Glutamatergic neuron (in vitro differentiated cells): ENCODE measurements at regions not wholly inside any gene's neighbourhood (a gene's known extent, or its start where the extent isn't known, plus 50 kb on each side); places are given as distances from the start of the nearest gene placed in this dataset.

Source experiments
- DNase-seq: peaks from one replicate; pipeline ENCODE4 v3.0.0; 2022
- H3K27ac Mint-ChIP-seq: one replicate; pipeline ENCODE4 v1.8.0; 2020; ENCODE audit warnings: mild to moderate bottlenecking, mixed read lengths, inconsistent platforms; ENCODE audit not compliant: unreplicated experiment
- H3K27me3 Mint-ChIP-seq: one replicate; pipeline ENCODE4 v1.8.0; 2020; ENCODE audit warnings: mild to moderate bottlenecking, moderate library complexity, mixed read lengths, inconsistent platforms; ENCODE audit not compliant: unreplicated experiment
- H3K36me3 Mint-ChIP-seq: one replicate; pipeline ENCODE4 v1.8.0; 2020; ENCODE audit warnings: mild to moderate bottlenecking, mixed read lengths, inconsistent platforms; ENCODE audit not compliant: unreplicated experiment
- H3K4me1 Mint-ChIP-seq: one replicate; pipeline ENCODE4 v1.8.0; 2020; ENCODE audit warnings: mild to moderate bottlenecking, low read depth, mixed read lengths, inconsistent platforms; ENCODE audit not compliant: unreplicated experiment
- H3K4me3 Mint-ChIP-seq: one replicate; pipeline ENCODE4 v1.8.0; 2020; ENCODE audit warnings: mild to moderate bottlenecking, mixed read lengths, inconsistent platforms; ENCODE audit not compliant: unreplicated experiment
- H3K9me3 Mint-ChIP-seq: one replicate; pipeline ENCODE4 v1.8.0; 2020; ENCODE audit warnings: mild to moderate bottlenecking, moderate library complexity, mixed read lengths, inconsistent platforms; ENCODE audit not compliant: unreplicated experiment
- TF ChIP-seq, protein P1 (sequence below): fragments of 200-600 bp; sonication (generic); IDR thresholded peaks from one replicate; pipeline ENCODE4 v1.5.0; 2021; ENCODE audit not compliant: partially characterized antibody, unreplicated experiment

DNA sequence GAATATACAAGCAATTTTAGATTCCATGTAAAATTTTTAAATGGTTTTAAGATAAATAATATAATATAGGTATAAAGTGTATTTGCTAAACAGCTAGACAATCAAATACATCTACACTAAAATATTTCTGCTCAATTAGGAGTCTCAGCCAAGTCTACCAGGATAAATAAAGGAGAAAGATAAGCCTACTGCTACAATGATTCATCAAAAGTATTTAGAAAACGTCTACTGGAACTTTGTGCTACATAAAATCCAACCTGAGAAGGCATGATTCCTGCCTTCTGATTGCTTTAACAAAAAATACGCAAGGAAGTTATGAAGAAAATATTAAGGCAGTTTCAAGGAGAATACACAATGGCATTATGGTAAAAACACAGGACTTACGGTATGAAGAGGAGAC lies 570.6 kb downstream of the EFNA5 start:
- H3K4me1 Mint-ChIP-seq: peaks cover 22% of the 10 kb centered on the region
- peaks cover 4% of the 10 kb centered on the region for H3K36me3 Mint-ChIP-seq
- H3K4me3 Mint-ChIP-seq: no peak overlapping the region
- H3K9me3 Mint-ChIP-seq: no peaks in the 10 kb centered on the region
- TF ChIP-seq, protein P1, sequence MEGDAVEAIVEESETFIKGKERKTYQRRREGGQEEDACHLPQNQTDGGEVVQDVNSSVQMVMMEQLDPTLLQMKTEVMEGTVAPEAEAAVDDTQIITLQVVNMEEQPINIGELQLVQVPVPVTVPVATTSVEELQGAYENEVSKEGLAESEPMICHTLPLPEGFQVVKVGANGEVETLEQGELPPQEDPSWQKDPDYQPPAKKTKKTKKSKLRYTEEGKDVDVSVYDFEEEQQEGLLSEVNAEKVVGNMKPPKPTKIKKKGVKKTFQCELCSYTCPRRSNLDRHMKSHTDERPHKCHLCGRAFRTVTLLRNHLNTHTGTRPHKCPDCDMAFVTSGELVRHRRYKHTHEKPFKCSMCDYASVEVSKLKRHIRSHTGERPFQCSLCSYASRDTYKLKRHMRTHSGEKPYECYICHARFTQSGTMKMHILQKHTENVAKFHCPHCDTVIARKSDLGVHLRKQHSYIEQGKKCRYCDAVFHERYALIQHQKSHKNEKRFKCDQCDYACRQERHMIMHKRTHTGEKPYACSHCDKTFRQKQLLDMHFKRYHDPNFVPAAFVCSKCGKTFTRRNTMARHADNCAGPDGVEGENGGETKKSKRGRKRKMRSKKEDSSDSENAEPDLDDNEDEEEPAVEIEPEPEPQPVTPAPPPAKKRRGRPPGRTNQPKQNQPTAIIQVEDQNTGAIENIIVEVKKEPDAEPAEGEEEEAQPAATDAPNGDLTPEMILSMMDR: no peak
- no peak overlapping the region for H3K27ac Mint-ChIP-seq
- H3K27me3 Mint-ChIP-seq: no peaks in the 10 kb centered on the region
- DNase-seq: no peak

DNA sequence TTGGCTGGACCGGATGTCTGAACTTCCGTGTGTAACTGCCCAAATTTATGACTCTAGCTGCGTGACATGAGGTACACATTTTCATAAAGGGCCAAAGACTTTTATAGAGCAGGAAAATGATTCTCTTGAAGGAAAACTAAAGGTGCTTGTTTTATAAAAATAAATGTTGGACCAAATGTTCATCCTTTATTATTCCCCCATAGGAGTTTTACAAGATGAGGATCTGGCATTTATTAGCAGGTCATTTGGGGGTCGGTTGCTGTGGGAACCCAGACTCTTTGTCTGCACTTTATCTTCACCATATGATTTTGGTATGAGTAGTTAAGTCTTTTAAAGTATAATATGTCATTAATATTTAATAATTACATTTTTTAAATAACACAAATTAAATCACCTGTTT lies 571.2 kb downstream of the EFNA5 start:
- TF ChIP-seq, protein P1: no peak
- no peak overlapping the region for H3K27ac Mint-ChIP-seq

DNA sequence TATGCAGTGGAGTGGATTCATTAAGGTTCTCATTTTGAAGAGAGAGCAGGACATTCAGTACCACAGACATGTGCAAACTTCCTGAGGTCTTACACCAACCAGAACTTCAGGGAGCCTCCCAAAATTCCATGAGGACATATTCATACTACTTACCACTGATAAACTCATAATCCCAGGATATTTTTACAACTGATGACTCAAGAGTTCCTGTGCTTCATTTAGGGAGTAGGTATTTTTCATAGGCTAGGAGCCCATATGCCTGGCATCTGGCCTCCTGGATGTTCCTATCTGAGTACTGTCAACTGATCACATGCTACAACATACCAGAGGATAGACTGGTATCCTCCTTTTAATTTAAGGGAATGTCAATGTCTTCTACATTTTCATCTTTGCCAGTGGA lies 578.0 kb downstream of the EFNA5 start:
- peaks cover 24% of the 10 kb centered on the region for H3K4me1 Mint-ChIP-seq
- no peak overlapping the region for H3K4me3 Mint-ChIP-seq
- no peak overlapping the region for H3K27ac Mint-ChIP-seq
- TF ChIP-seq, protein P1: no peak
- peaks cover 8% of the 10 kb centered on the region for H3K36me3 Mint-ChIP-seq
- peaks cover 2% of the 10 kb centered on the region for H3K9me3 Mint-ChIP-seq
- DNase-seq: no peak
- no peaks in the 10 kb centered on the region for H3K27me3 Mint-ChIP-seq

More for the DNA sequence above, 571.2 kb downstream of the EFNA5 start:
- H3K9me3 Mint-ChIP-seq: no peaks in the 10 kb centered on the region
- H3K4me3 Mint-ChIP-seq: no peak overlapping the region
- no peaks in the 10 kb centered on the region for H3K27me3 Mint-ChIP-seq
- no peak for DNase-seq
- H3K36me3 Mint-ChIP-seq: peaks cover 10% of the 10 kb centered on the region
- peaks cover 20% of the 10 kb centered on the region for H3K4me1 Mint-ChIP-seq

DNA sequence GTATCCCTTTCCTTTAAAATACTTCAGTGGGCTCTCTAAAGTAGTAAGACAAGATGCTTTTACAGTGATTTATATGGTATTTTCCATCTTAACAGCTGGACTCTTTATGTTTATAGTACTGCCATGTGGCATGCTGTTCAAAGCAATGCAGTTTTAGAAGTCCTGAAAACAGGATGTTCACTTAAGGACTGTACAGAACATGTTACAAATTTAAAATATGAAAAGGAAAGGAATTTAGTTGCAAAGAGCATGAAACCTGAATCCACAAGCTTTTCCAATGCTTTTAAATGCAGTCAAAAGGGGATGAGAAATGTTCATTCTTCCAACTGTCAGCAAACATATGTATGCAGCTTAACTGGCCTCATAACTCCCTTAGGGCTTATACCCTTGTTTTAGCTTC lies 580.2 kb downstream of the EFNA5 start:
- Mint-ChIP-seq H3K27ac (peak overlapping the region; percentile 97), H3K4me1 (peaks cover 37% of the 10 kb centered on the region), H3K9me3 (peaks cover 2% of the 10 kb centered on the region), H3K27me3 (no peaks in the 10 kb centered on the region), H3K4me3 (no peak overlapping the region), H3K36me3 (peaks cover 8% of the 10 kb centered on the region)
- no peak for DNase-seq
- TF ChIP-seq, protein P1: no peak

DNA sequence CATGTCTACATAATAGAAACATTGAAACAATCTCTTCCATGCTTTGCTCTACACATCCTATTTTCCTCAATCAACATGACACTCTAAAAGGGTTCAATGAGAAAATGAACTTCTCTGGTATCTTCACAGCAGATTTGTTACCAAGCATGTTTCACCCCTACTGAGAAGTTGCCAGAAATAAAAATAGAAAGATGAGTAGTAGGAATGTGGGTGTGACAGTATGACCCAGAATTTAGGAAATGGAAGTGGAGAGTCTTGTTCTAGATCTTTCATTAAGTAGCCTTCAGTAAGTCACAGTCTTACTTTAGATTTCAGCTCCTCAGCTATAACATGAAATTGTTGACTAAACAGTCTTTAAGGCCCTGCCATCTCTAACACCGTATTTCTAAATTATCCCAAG lies 581.8 kb downstream of the EFNA5 start:
- no peak overlapping the region for H3K4me3 Mint-ChIP-seq
- DNase-seq: no peak
- no peaks in the 10 kb centered on the region for H3K27me3 Mint-ChIP-seq
- TF ChIP-seq, protein P1: no peak
- no peak overlapping the region for H3K27ac Mint-ChIP-seq
- peaks cover 37% of the 10 kb centered on the region for H3K4me1 Mint-ChIP-seq
- peaks cover 4% of the 10 kb centered on the region for H3K9me3 Mint-ChIP-seq
- peaks cover under 1% of the 10 kb centered on the region for H3K36me3 Mint-ChIP-seq
